ENCODE measurements at regions not wholly inside any gene's neighbourhood (a gene's known extent, or its start where the extent isn't known, plus 50 kb on each side); places are given as distances from the start of the nearest gene placed in this dataset.

- intact Hi-C loops (cut with DNase I): no loop called here
- DNase-seq: no peak
- no peak overlapping the region for H3K4me3 ChIP-seq
- no peaks in the 10 kb centered on the region for H3K4me1 ChIP-seq
- no peaks in the 10 kb centered on the region for H3K27me3 ChIP-seq (ENCODE audit: insufficient read depth in 3 of 3, low read length in 2 of 3)
- no peak for ATAC-seq
- no peak overlapping the region for H3K27ac ChIP-seq
- WGBS, 3 donors: 65 to 80% (median 73%) methylated on average over 1 of the region's 1 CpG
- no peaks in the 10 kb centered on the region for H3K9me3 ChIP-seq
- H3K36me3 ChIP-seq (ENCODE audit: insufficient read depth in 1 of 2, low read depth in 1 of 2): no peaks in the 10 kb centered on the region
- no peak for TF ChIP-seq CTCF (IDR thresholded peaks at IDR 0.05)
These were observed 200.5 kb downstream of the MDFIC start for GRCh38 chr7:115122388-115122787.

- TF ChIP-seq CTCF (IDR thresholded peaks at IDR 0.05): no peak
- WGBS, 3 donors: 63 to 83% (median 68%) methylated on average over 2 of the region's 2 CpGs
- Histone ChIP-seq H3K36me3 (ENCODE audit: insufficient read depth in 1 of 2, low read depth in 1 of 2) (no peaks in the 10 kb centered on the region), H3K4me3 (no peak overlapping the region), H3K27ac (no peak overlapping the region), H3K9me3 (no peaks in the 10 kb centered on the region), H3K27me3 (ENCODE audit: insufficient read depth in 3 of 3, low read length in 2 of 3) (no peaks in the 10 kb centered on the region), H3K4me1 (no peaks in the 10 kb centered on the region)
- ATAC-seq: no peak
- intact Hi-C loops (cut with DNase I): no loop called here
- DNase-seq: no peak
These were observed 195.9 kb downstream of the MDFIC start for GRCh38 chr7:115117748-115118147.

- no peak for ATAC-seq
- 44 to 53% (median 51%) methylated on average over 5 of the region's 5 CpGs for WGBS, 3 donors
- DNase-seq: no peak
- H3K4me1 ChIP-seq: no peaks in the 10 kb centered on the region
- TF ChIP-seq CTCF (IDR thresholded peaks at IDR 0.05): no peak
- no peaks in the 10 kb centered on the region for H3K36me3 ChIP-seq (ENCODE audit: insufficient read depth in 1 of 2, low read depth in 1 of 2)
- H3K4me3 ChIP-seq: no peak overlapping the region
- H3K27me3 ChIP-seq (ENCODE audit: insufficient read depth in 3 of 3, low read length in 2 of 3): no peaks in the 10 kb centered on the region
- H3K9me3 ChIP-seq: no peaks in the 10 kb centered on the region
- intact Hi-C loops (cut with DNase I): no loop called here
- H3K27ac ChIP-seq: no peak overlapping the region
These were observed 195.2 kb downstream of the MDFIC start for GRCh38 chr7:115116773-115117715.

GRCh38 chr7:115113776-115114175 lies 191.9 kb downstream of the MDFIC start:
- no peaks in the 10 kb centered on the region for H3K27me3 ChIP-seq (ENCODE audit: insufficient read depth in 3 of 3, low read length in 2 of 3)
- intact Hi-C loops (cut with DNase I): no loop called here
- no peak overlapping the region for H3K4me3 ChIP-seq
- no peaks in the 10 kb centered on the region for H3K9me3 ChIP-seq
- H3K36me3 ChIP-seq (ENCODE audit: insufficient read depth in 1 of 2, low read depth in 1 of 2): no peaks in the 10 kb centered on the region
- no peaks in the 10 kb centered on the region for H3K4me1 ChIP-seq
- DNase-seq (no peak), ATAC-seq (no peak)
- H3K27ac ChIP-seq: no peak overlapping the region
- WGBS, 3 donors: 76 to 86% (median 79%) methylated on average over 3 of the region's 3 CpGs
- no peak for TF ChIP-seq CTCF (IDR thresholded peaks at IDR 0.05)
